GM18951 (cell line): ENCODE measurements at regions not wholly inside any gene's neighbourhood (a gene's known extent, or its start where the extent isn't known, plus 50 kb on each side); places are given as distances from the start of the nearest gene placed in this dataset.

Experiments
- POLR2A ChIP-seq: IDR thresholded peaks from 4 replicates; pipeline ENCODE4 v1.6.1; 2011; ENCODE audit warnings: mild to moderate bottlenecking; ENCODE audit not compliant: insufficient read length, insufficient read depth; ENCODE audit errors: extremely low read depth
- in situ Hi-C: fragments of 300-500 bp; cut with MboI; formaldehyde crosslinking; loops from one replicate; pipeline ENCODE4 v1.12.0; 2022; ENCODE audit warnings: low sequenced_read_pairs, mixed read lengths, inconsistent platforms; ENCODE audit not compliant: unreplicated experiment

DNA sequence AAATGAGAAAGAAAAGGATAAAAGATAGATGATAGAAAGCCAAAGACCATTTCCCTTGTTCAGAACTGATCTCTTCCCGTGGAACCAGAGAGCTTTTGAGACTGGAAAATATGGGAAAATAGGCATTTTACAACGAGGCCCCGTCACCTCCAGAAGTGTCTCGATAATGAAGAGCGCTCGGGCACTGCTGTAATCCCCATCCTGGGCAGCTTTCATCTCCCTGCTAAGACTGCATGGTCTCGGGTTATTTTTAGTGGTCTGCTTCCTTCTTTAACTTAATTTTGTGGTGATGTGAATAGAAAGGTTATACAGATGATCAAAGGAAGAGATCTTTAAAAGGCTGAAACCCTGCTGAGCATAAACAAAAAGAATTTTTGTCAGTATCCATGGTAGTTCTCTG is 176.6 kb downstream of the METTL4 start:
- in situ Hi-C loops = no loop called here
- TF ChIP-seq POLR2A = no peak

DNA sequence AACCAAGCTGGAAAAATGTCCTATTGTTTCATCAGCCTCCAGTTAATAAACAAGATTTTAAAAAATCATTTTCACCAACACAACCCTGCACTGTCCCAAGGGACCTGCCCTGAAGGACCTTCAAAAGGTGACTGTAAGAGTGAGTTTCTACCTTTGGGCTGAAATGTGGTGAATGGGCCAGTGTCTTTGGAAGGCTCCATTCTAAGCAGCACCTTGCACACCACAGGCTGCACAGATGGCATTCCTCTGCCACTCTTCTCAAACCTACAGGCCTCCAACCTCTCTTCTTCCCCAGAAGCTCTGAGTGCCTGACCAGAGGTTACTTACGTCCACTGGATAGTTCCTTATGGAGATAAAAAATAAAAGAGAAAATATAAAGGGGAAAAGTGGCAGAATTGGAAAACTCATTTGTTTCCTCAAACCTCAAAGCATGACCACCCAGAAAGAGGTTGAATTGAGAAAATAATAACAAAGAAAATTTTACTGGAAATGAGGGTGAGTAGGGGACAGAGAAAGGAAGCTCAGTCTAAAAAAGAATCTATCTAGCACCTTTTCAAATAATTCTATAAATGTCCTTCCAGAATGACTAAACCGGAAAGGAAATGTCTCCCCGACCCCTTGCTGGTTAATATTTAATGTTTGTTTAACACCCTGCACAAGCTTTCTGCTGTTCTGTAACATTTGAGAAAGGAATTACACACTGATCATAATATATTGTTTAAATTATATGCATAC is 175.7 kb downstream of the METTL4 start:
- TF ChIP-seq POLR2A = no peak
- in situ Hi-C loops = no loop called here

DNA sequence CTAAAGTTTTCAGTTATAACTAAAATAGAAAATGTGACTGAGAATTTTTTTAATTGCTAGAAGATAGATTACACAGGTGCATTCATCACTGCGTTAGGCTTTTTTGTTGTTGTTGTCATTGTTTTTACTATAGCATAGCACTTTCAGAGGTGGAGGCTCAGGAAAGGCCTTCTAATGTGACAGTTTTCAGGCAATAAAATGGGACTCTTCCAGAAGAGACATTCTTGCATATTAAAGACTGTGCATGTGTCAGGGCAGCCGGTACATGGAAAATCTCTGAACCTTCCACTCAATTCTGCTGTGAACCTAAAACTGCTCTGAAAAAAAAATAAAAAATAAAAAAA is 175.2 kb downstream of the METTL4 start:
- in situ Hi-C loops = no loop called here
- TF ChIP-seq POLR2A = no peak

DNA sequence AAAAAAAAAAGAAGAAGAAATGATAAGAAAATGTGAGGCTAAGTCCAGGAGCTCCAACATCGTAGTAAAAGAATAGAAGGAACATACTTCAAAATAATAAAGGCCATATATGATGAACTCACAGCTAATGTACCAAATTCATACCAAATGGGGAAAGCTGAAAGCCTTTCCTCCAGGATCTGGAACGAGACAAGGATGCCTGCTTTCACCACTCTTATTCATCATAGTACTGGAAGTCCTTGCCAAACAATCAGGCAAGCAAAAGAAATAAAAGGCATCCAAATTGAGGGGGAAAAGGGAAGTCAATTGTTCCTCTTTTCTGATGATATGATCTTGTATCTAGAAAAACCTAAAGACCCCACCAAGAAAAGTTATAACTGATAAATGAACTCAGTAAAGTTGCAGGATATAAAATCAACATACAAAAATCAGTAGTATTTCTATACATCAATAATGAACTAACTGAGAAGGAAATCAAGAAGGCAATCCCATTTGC is 170.6 kb downstream of the METTL4 start:
- TF ChIP-seq POLR2A = no peak
- in situ Hi-C loops = no loop called here

DNA sequence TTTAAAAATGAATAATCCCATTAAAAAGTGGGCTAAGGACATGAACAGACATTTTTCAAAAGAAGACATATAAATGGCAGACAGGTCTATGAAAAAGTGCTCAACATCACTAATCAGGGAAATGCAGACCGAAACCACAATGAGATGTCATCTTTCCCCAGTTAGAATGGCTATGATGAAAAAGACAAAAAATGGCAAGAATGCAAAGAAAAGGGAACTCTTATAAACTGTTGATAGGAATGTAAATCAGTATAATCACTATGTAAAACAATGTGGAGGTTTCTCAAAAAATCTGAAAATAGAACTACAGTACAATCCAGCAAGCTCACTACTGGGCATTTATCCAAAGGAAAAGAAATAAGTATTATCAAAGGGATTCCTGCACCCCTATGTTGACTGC is 169.2 kb downstream of the METTL4 start:
- TF ChIP-seq POLR2A = no peak
- in situ Hi-C loops = no loop called here

DNA sequence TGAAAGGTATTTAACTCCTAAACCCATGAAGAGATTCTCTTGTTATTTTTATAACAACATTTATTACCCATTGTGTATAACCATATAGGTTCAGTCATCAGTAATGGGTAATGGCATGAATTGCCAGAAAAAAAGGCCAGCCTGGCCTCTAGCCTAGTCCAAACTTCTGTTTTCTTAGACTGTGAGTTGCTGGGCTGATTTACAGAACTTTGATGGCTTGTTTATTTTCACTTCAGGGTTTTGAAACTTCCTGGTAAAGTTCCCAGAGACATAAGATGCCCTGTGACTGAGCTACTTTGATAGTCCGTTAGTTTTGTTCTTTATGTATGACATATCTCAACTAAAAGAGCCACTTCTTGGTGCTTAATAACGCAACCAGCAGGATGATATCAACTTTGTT is 164.8 kb downstream of the METTL4 start:
- in situ Hi-C loops = no loop called here
- no peak for TF ChIP-seq POLR2A

DNA sequence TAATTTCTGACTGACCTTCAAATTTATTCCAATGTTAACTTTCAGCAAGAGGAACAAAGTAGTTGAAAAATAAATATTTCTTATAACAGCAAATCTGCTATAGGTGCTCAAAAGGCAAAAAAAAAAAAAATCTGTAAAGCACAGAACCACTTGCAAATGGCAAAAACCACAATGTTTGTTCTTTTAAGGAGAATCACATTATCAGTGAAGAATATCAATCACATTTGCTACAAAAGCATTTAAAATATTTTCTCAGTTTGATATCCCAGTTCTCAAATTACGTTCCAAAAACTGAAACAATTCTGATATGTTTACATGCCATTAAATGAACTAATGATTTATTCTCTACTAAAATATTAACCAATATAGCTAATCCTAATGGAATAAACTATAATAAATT is 163.3 kb downstream of the METTL4 start:
- TF ChIP-seq POLR2A = no peak
- in situ Hi-C loops = no loop called here

DNA sequence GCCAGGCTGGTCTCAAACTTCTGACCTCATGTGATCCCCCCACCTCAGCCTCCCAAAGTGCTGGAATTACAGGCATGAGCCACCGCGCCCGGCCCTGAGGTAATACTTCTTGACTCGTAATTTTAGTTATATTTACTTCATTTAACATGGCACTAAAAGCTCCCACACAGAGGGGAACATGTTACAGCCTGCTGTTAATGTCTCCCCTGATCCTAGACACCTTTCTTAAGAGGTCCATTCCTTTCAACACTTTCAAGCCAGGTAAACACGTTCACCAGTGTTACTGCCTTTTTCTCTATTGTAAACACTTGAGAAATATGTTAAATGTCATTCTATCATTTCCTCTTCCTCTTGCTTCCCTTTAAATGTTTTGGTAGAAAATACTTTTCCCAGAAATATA is 161.4 kb downstream of the METTL4 start:
- no peak for TF ChIP-seq POLR2A
- in situ Hi-C loops = no loop called here

DNA sequence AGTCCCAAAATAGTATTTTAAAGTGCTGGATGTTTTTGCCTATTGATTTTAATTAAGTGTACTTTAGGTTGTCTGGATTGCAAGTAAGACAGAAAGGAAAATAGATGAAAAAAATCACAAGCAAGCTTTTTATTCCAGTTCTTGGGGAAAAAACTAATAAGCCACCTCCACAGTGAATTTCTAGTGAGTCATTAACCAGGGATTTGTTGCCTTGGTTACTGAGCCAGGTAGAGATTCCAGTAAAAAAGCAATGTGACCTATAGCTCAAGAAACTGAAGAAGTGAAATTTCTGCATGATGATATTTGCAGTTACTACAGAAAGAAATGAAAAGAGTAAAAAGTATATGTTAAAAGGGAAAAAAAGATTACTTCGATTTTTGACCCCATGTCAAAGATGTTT is 160.6 kb downstream of the METTL4 start:
- TF ChIP-seq POLR2A = no peak
- in situ Hi-C loops = no loop called here

DNA sequence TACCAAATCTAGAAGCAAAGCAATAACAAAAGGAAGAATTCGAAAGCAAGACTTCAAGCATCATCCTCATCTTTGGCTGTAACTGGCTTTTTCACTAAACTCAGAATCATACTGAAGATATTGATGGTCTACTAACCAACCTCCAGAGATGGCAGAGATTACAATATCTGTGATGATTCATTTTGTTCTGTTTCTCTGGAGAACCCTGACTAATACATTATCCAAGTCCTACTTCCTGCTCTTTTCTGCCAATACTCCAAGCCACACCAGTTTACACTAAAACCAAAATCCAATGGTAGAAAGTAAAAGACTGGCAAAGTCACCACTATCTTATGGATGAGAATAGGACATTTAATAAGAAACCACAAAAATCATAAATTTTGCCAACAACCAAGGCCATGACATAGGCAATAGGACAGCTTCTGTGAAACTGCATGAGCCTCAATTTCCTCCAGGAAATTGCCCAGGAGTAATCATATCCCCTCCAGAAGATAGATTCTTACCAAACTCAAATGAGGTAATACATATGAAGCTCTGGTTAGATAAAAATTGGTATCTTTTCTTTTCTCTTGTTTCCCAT is 159.8 kb downstream of the METTL4 start:
- in situ Hi-C loops = no loop called here
- no peak for TF ChIP-seq POLR2A

DNA sequence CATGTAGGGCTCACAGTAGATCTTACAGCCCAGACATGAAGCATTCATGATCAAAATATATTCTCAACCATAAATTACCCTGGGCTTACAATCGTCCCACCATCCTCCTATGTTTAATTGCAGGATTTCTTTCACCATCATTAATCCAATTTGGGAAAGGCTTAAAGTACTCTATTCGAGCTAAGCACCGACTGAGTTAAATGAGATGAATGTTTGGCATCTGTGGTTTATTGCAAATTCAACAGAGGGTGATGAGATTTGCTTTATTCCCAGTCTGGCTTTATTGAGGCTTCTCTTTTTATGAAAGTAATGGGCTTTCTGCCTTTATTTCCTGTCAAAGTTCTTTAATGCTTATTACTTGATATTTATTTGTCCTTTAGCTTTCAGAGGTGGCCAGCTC is 159.0 kb downstream of the METTL4 start:
- in situ Hi-C loops = no loop called here
- TF ChIP-seq POLR2A = no peak

DNA sequence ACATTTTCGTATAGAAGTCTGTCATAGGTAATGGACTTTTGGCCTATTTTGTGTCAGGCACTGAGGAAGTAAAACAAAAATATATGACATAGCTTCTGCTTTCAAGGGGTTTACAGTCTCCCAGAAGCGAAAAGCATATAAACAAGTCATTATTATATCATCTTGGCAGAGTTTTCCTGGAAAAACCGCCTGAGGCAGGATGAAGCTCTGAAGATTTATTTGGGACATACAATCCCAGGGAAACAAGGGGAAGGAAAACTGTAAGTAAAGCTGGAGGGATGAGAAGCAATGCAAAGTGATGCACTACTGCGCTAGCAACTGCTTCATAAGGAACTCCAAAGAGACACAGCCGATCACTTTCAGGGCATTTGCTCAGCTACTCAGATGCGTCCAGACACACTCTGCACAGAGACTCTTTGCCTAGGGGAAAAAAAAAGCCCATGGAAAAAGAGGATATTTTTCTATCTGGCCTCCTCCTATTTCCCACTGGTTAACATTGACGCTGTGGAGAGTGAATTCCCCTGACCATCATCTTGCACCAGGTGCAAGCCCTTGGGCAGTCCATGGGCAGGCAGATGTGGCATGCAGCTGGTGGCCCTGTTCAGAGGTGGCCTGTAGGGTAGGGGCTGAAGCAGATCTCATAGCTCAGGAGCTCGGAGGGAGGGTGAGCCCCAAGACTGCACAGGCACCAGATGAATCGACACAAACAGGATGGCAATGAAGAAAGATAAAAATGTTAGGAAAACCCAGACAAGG is 158.1 kb downstream of the METTL4 start:
- no peak for TF ChIP-seq POLR2A
- in situ Hi-C loops = no loop called here

DNA sequence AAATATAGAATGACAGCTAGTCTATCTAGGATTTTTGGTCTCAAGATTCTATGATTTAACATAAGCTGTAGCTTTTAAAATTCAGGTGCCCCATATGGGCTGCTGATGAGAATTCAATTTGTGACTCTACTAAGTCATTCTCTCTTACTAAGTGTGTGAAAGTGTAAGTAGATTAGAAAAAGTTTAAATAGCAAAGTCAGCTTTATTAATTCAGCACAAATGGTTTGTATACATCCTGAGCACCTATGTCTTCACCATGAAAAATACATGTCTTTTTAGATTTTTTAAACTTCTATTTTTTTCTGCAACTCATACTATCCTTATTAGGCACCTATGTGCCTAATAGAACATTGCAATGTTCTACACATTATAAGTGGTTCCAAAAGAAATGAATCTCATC is 157.1 kb downstream of the METTL4 start:
- in situ Hi-C loops = no loop called here
- no peak for TF ChIP-seq POLR2A

DNA sequence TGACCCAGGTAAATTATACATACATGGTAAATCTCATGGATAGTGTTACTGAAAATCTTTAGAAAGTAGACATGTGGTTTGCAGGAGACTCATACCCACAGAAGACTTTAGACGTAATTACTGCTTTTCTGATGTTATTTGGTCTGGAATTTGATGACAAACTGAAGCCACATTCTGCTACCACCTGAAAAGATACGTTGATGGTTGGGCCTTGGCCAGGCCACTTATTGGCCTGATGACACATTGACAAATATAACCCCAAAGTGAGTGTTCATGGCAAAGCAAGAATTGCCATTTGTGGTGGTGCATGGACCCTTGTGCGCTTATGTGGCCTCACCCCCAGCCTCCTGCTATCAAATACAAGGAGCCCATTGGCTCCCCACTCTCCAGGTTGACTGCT is 155.6 kb downstream of the METTL4 start:
- TF ChIP-seq POLR2A = no peak
- in situ Hi-C loops = no loop called here
